ENCODE measurements at regions not wholly inside any gene's neighbourhood (a gene's known extent, or its start where the extent isn't known, plus 50 kb on each side); places are given as distances from the start of the nearest gene placed in this dataset.

- dilution Hi-C loops (cut with MboI; ENCODE audit: extremely low pct_ligation_motif_present, low sequenced_read_pairs): no loop called here
- intact Hi-C loops (cut with micrococcal nuclease): no loop called here
Observed at GRCh38 chr9:18124760-18125159, 349.2 kb upstream of the ADAMTSL1 start.

More at GRCh38 chr9:18124760-18125159, 349.2 kb upstream of the ADAMTSL1 start:
- no peaks in the 10 kb centered on the region for H3K9me1 ChIP-seq (replicated peaks; ENCODE audit: control insufficient read depth, extremely low read depth, insufficient read depth, low read length)
- no TSS peak for BruUV-seq (replicated peaks)
- H3K9me3 ChIP-seq (replicated peaks; ENCODE audit: control insufficient read depth, insufficient read depth, low read length): no peaks in the 10 kb centered on the region
- no peak overlapping the region for H3K4me2 ChIP-seq (ENCODE audit: insufficient read depth, low read length)
- DNase-seq (ENCODE audit: low read depth, low spot score) (peak; percentile 3), FAIRE-seq (no peak)
- no peak overlapping the region for H3K27ac ChIP-seq (ENCODE audit: insufficient read depth, low read depth, low read length)
- no peaks in the 10 kb centered on the region for H4K20me1 ChIP-seq (replicated peaks; ENCODE audit: control insufficient read depth, extremely low read depth, insufficient read depth, low read length)
- ChIA-PET POLR2A (no interaction called here), CTCF (no interaction called here)
- no peaks in the 10 kb centered on the region for H3K4me1 ChIP-seq (ENCODE audit: control insufficient read depth, extremely low read depth, insufficient read depth, low read length)
- no peaks in the 10 kb centered on the region for H3K36me3 ChIP-seq (ENCODE audit: control insufficient read depth in 2 of 2, extremely low read depth in 1 of 2, insufficient read depth in 2 of 2, low read length in 2 of 2)
- TF ChIP-seq JUN (IDR thresholded peaks at IDR 0.05; ENCODE audit: borderline replicate concordance, insufficient read depth, insufficient read length, low read depth) (no peak), EZH2 (IDR thresholded peaks at IDR 0.05; ENCODE audit: borderline replicate concordance, low read depth, low read length, severe bottlenecking) (no peak), POLR2AphosphoS5 (IDR thresholded peaks at IDR 0.05; ENCODE audit: insufficient read depth, low read depth, low read length) (no peak), MAX (IDR thresholded peaks at IDR 0.05; ENCODE audit: insufficient read depth, insufficient read length) (no peak), CTCF (IDR thresholded peaks at IDR 0.05; ENCODE audit: extremely low read depth in 1 of 2, insufficient read depth in 1 of 2, low read depth in 1 of 2, low read length in 2 of 2) (no peak), GATA2 (IDR thresholded peaks at IDR 0.05; ENCODE audit: insufficient read depth, insufficient read length, low read depth, low read length) (no peak), POLR2A (IDR thresholded peaks at IDR 0.05; ENCODE audit: low read depth, low read length) (no peak), FOS (IDR thresholded peaks at IDR 0.05; ENCODE audit: borderline replicate concordance, insufficient read depth, low read length) (no peak), MYC (IDR thresholded peaks at IDR 0.05; ENCODE audit: low read depth, low read length) (no peak)
- no peaks in the 10 kb centered on the region for H3K27me3 ChIP-seq (ENCODE audit: control insufficient read depth in 2 of 2, insufficient read depth in 2 of 2, low read length in 2 of 2)
- H3K79me2 ChIP-seq (ENCODE audit: control insufficient read depth, insufficient read depth, low read length): no peaks in the 10 kb centered on the region
- no peak overlapping the region for H3K4me3 ChIP-seq (replicated peaks in 1 of 3; ENCODE audit: insufficient read depth in 1 of 3, low read depth in 1 of 3, low read length in 3 of 3)
- H2AFZ ChIP-seq (ENCODE audit: low read depth, low read length): no peak overlapping the region
- no peak overlapping the region for H3K9ac ChIP-seq (replicated peaks; ENCODE audit: extremely low read depth, insufficient read depth, low read length)
